Endothelial cell of hepatic sinusoid (primary cell): ENCODE measurements at regions not wholly inside any gene's neighbourhood (a gene's known extent, or its start where the extent isn't known, plus 50 kb on each side); places are given as distances from the start of the nearest gene placed in this dataset.

ENCODE experiments used
- in situ Hi-C: cut with HindIII; loops from 2 replicates; pipeline ENCODE4 v1.10.0; 2017; ENCODE audit warnings: low sequenced_read_pairs

DNA sequence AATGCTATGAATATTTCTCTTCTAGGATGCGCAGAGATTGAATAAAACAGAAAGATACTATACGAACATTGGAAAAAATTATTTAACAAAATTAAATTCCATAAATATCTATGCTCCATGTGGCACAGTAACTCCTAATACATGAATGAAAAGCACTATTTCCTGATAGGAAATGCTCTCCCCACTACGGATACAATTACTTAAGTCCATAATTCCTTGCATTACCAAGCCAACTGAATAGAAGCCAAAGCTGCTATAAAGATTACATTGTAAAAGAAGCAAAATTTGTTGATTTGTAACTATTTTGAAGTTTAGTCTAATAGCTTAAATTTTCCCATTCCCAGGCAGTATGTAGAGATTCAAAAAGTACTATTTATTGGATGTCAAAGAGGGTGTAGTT is 61.8 kb upstream of the SNX2 start:
- in situ Hi-C loops, result no loop called here

DNA sequence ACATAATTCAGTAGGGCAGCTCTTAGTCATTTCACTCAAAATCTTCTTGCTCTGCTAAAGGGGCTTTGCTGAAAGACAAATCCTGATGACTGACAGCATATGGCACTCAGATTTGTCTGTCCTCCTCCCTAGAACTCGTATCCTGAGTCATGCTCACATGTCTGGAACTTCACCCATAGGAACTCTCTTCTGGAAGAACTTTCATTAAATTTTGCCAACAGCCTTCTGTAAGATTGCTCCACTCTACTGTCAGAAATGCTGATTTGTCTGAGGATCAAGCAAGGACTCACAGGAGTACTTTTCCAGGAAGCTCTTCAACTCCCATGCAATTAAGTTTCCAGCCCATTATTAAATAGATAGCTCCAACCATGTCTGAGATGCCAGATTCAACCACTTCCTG is 59.8 kb upstream of the SNX2 start:
- in situ Hi-C loops, result no loop called here

DNA sequence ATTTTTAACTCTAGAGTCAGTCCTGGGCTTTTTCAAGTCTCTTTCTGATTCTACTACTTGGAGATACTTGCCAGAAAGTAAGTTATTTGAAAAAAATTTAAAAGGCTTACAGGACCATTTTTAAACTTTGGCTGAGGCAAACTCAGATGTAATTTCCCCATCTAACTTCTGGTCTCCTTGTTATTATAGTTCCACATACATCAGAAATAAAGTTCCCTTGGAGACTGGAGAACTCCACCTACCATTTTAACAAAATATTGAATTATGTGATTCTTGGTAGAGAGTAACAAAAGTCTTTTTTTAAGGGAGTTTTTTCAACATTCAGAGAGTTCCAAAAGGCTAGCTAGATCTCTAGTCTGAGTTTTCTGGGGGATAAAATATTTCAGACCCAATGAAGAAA is 56.3 kb upstream of the SNX2 start:
- in situ Hi-C loops, result no loop called here

DNA sequence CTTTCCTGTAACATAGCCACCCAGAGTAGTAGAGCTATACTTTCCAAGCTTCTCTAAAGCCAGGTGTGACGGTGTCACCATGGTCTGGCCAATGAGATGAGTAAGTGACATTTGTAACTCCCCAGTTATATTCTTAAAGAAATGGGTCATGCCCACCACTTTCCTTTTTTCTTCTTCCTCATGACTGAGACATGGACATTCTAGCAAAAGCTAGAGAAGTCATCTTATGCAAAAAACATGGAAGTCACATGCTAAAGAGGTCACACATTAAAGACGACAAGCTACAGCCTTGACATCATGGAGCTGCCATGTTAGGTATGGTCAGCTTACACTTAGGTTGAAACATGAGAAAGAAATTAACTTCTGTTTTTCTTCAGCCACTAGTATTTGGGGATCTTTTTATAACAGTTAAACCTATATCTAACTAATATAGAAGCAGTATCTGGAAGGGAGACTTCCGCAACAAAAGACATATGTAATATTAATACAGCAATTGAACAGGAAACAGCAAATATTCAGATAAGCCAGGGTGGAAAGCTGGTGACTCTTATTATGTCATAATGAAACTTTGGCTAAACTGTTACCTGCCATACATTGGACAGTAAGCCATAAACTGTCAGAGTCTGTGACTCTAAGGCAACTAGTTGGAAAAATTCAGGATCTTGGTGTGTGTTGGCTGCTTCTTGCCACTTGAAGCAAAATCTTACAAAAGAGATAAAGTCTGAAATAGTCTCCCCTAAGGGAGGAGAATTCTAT is 54.7 kb upstream of the SNX2 start:
- in situ Hi-C loops, result no loop called here

- in situ Hi-C loops, result no loop called here
These were observed 53.8 kb upstream of the SNX2 start for GRCh38 chr5:122721127-122721526.

- in situ Hi-C loops, result no loop called here
These were observed 52.5 kb upstream of the SNX2 start for GRCh38 chr5:122722341-122722740.

DNA sequence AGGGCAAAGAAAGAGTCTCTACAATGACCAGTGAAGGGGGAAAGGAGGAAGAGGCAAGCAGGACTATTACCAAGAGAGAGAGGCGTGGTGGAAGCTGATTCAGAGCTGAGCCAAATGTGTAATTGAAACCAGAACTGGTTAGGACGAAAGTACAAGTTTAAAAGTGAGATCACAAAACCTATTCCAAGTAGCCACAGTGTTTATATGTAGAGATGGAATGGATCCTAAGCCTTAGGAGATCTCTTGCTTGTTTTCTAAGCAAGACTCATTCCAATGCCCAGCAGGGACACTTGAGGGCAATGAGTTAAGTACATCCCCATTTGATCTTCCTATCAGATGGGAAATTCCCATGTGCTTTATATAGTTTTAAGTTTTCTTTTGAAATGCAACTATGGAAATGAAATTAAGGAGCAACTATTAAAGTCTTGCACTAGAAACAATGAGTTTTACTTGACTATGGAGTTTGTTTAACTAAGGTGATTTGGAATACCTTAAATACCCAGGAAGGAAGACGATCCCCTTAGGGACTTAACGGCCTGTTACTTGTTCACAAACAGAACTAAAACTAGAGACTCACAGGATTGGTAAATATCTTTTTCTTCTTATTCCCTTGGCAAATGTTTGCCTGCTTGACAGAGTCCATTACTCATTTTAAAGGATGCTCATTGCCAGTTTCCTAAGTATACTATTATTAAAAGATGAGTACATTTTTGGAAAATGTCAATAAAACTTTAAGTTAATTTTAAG is 51.1 kb upstream of the SNX2 start:
- in situ Hi-C loops, result no loop called here
